WTC11 (cell line): ENCODE measurements at regions not wholly inside any gene's neighbourhood (a gene's known extent, or its start where the extent isn't known, plus 50 kb on each side); places are given as distances from the start of the nearest gene placed in this dataset.

Experiments used
- ATAC-seq: fragments of 200-7000 bp; cut with Tn5 transposase; 2 replicates; pipeline ENCODE4 v1.10.0; 2021; ENCODE audit warnings: mild to moderate bottlenecking, moderate library complexity
- CTCF ChIA-PET: fragments of 300-600 bp; sonication (Branson Sonifier 250); formaldehyde crosslinking; loops from one replicate; lab custom pipeline; 2021; ENCODE audit warnings: antibody characterized with exemption; lab: Charles Lee
- POLR2A ChIA-PET: fragments of 350-600 bp; sonication (Branson Sonifier 250); formaldehyde crosslinking; loops from one replicate; lab custom pipeline; 2021; ENCODE audit warnings: antibody characterized with exemption; lab: Charles Lee
- DNase-seq: peaks from one replicate; pipeline ENCODE4 v3.0.0; 2021; ENCODE audit warnings: low spot score
- H3K27ac Mint-ChIP-seq: 2 replicates; pipeline ENCODE4 v1.8.0; 2021; ENCODE audit warnings: mixed read lengths
- H3K27me3 Mint-ChIP-seq: 2 replicates; pipeline ENCODE4 v1.8.0; 2021; ENCODE audit warnings: low read depth, mild to moderate bottlenecking, moderate library complexity, mixed read lengths
- H3K36me3 Mint-ChIP-seq: 2 replicates; pipeline ENCODE4 v1.8.0; 2021; ENCODE audit warnings: mixed read lengths
- H3K4me1 Mint-ChIP-seq: 2 replicates; pipeline ENCODE4 v1.8.0; 2022; ENCODE audit warnings: mixed read lengths
- H3K4me3 Mint-ChIP-seq: 2 replicates; pipeline ENCODE4 v1.8.0; 2021; ENCODE audit warnings: mild to moderate bottlenecking, moderate library complexity, mixed read lengths
- H3K9me3 Mint-ChIP-seq: 2 replicates; pipeline ENCODE4 v1.8.0; 2021; ENCODE audit warnings: mixed read lengths
- CREB1 ChIP-seq: sonication (generic); formaldehyde crosslinking; IDR thresholded peaks from 2 replicates; pipeline ENCODE4 v1.8.0; 2023; ENCODE audit warnings: mild to moderate bottlenecking, missing genetic modification reagents
- ELF4 ChIP-seq: sonication (generic); formaldehyde crosslinking; IDR thresholded peaks from 2 replicates; pipeline ENCODE4 v1.8.1; 2022; ENCODE audit warnings: low read depth, mild to moderate bottlenecking, moderate library complexity, missing genetic modification reagents
- EMX1 ChIP-seq: fragments of 250-450 bp; sonication (Bioruptor Pico); IDR thresholded peaks from 2 replicates; pipeline ENCODE4 v1.8.0; 2021; ENCODE audit warnings: mild to moderate bottlenecking
- ESRRA ChIP-seq: sonication (generic); formaldehyde crosslinking; IDR thresholded peaks from 2 replicates; pipeline ENCODE4 v1.8.1; 2022; ENCODE audit warnings: mild to moderate bottlenecking, missing genetic modification reagents, borderline replicate concordance
- FOXK1 ChIP-seq: sonication (generic); formaldehyde crosslinking; IDR thresholded peaks from 2 replicates; pipeline ENCODE4 v1.8.0; 2022; ENCODE audit warnings: mild to moderate bottlenecking, moderate library complexity, missing genetic modification reagents
- HMGA2 ChIP-seq: fragments of 250-450 bp; sonication (Bioruptor Pico); IDR thresholded peaks from 2 replicates; pipeline ENCODE4 v1.4.0; 2021; ENCODE audit warnings: mild to moderate bottlenecking, moderate library complexity
- IRF1 ChIP-seq: sonication (generic); formaldehyde crosslinking; IDR thresholded peaks from 2 replicates; pipeline ENCODE4 v1.8.0; 2023; ENCODE audit warnings: missing genetic modification reagents
- JAZF1 ChIP-seq: fragments of 250-450 bp; sonication (Bioruptor Pico); IDR thresholded peaks from 2 replicates; pipeline ENCODE4 v1.9.0; 2021; ENCODE audit warnings: moderate library complexity, mild to moderate bottlenecking, inconsistent platforms
- KAT7 ChIP-seq: sonication (generic); formaldehyde crosslinking; IDR thresholded peaks from 2 replicates; pipeline ENCODE4 v1.8.1; 2023; ENCODE audit warnings: missing genetic modification reagents, mild to moderate bottlenecking, borderline replicate concordance
- MYBL2 ChIP-seq: sonication (generic); formaldehyde crosslinking; IDR thresholded peaks from 2 replicates; pipeline ENCODE4 v1.8.1; 2023; ENCODE audit warnings: mild to moderate bottlenecking, moderate library complexity, missing genetic modification reagents
- NFATC4 ChIP-seq: fragments of 250-450 bp; sonication (Bioruptor Pico); IDR thresholded peaks from 2 replicates; pipeline ENCODE4 v1.9.0; 2021; ENCODE audit warnings: mild to moderate bottlenecking
- NR1H2 ChIP-seq: sonication (generic); formaldehyde crosslinking; IDR thresholded peaks from 2 replicates; pipeline ENCODE4 v1.9.0; 2021; ENCODE audit warnings: mild to moderate bottlenecking, moderate library complexity, missing genetic modification reagents
- OVOL2 ChIP-seq: fragments of 250-450 bp; sonication (Bioruptor Pico); IDR thresholded peaks from 2 replicates; pipeline ENCODE4 v1.9.0; 2021; ENCODE audit warnings: mild to moderate bottlenecking, borderline replicate concordance
- PREB ChIP-seq: sonication (generic); formaldehyde crosslinking; IDR thresholded peaks from 2 replicates; pipeline ENCODE4 v1.8.1; 2022; ENCODE audit warnings: mild to moderate bottlenecking, missing genetic modification reagents, moderate library complexity, borderline replicate concordance
- SMAD3 ChIP-seq: sonication (generic); formaldehyde crosslinking; IDR thresholded peaks from 2 replicates; pipeline ENCODE4 v1.8.0; 2022; ENCODE audit warnings: missing genetic modification reagents, mild to moderate bottlenecking, borderline replicate concordance
- ZNF121 ChIP-seq: sonication (generic); formaldehyde crosslinking; IDR thresholded peaks from 2 replicates; pipeline ENCODE4 v1.8.0; 2023; ENCODE audit warnings: missing genetic modification reagents
- ZNF423 ChIP-seq: fragments of 250-450 bp; sonication (Bioruptor Pico); IDR thresholded peaks from 2 replicates; pipeline ENCODE4 v2.1.2; 2022; ENCODE audit warnings: mild to moderate bottlenecking, moderate library complexity
- ZNF671 ChIP-seq: fragments of 250-450 bp; sonication (Bioruptor Pico); IDR thresholded peaks from 2 replicates; pipeline ENCODE4 v1.8.0; 2021; ENCODE audit warnings: mild to moderate bottlenecking
- TF ChIP-seq, protein P1 (sequence below): sonication (generic); formaldehyde crosslinking; IDR thresholded peaks from 2 replicates; pipeline ENCODE4 v1.8.0; 2022; ENCODE audit warnings: mild to moderate bottlenecking, missing genetic modification reagents
- TF ChIP-seq, protein P2 (sequence below): fragments of 250-450 bp; sonication (Bioruptor Pico); IDR thresholded peaks from 2 replicates; pipeline ENCODE4 v2.1.2; 2022; ENCODE audit warnings: mild to moderate bottlenecking, moderate library complexity
- TF ChIP-seq, protein P3 (sequence below): sonication (generic); formaldehyde crosslinking; IDR thresholded peaks from 2 replicates; pipeline ENCODE4 v1.8.0; 2022; ENCODE audit warnings: missing genetic modification reagents
- TF ChIP-seq, protein P4 (sequence below): sonication (generic); formaldehyde crosslinking; IDR thresholded peaks from 2 replicates; pipeline ENCODE4 v1.8.1; 2023; ENCODE audit warnings: mild to moderate bottlenecking, missing genetic modification reagents
- TF ChIP-seq, protein P5 (sequence below): sonication (generic); formaldehyde crosslinking; IDR thresholded peaks from 2 replicates; pipeline ENCODE4 v1.8.1; 2022; ENCODE audit warnings: missing genetic modification reagents, borderline replicate concordance

GRCh38 chr7:152520861-152521302 is 85.1 kb upstream of the KMT2C start (continued):
- TF ChIP-seq, protein P1, sequence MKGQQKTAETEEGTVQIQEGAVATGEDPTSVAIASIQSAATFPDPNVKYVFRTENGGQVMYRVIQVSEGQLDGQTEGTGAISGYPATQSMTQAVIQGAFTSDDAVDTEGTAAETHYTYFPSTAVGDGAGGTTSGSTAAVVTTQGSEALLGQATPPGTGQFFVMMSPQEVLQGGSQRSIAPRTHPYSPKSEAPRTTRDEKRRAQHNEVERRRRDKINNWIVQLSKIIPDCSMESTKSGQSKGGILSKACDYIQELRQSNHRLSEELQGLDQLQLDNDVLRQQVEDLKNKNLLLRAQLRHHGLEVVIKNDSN = no peak
- TF ChIP-seq MYBL2 (CRISPR knock-in tag) = no peak

- CTCF ChIA-PET = no interaction called here
- Mint-ChIP-seq H3K27ac (no peak overlapping the region), H3K9me3 (peaks cover 37% of the 10 kb centered on the region), H3K36me3 (peaks cover 18% of the 10 kb centered on the region), H3K4me1 (peaks cover 23% of the 10 kb centered on the region), H3K4me3 (no peak overlapping the region), H3K27me3 (peaks cover 2% of the 10 kb centered on the region)
- ATAC-seq (no peak), DNase-seq (no peak)
- POLR2A ChIA-PET = no interaction called here
- TF ChIP-seq KAT7 (CRISPR knock-in tag) = no peak
- TF ChIP-seq ZNF671 = no peak
- TF ChIP-seq PREB (CRISPR knock-in tag) = no peak
- no peak for TF ChIP-seq EMX1 (CRISPR knock-in tag)
- no peak for TF ChIP-seq ESRRA
- no peak for TF ChIP-seq FOXK1 (CRISPR knock-in tag)
- TF ChIP-seq, protein P1 = no peak
- TF ChIP-seq JAZF1 = no peak
- TF ChIP-seq, protein P2, sequence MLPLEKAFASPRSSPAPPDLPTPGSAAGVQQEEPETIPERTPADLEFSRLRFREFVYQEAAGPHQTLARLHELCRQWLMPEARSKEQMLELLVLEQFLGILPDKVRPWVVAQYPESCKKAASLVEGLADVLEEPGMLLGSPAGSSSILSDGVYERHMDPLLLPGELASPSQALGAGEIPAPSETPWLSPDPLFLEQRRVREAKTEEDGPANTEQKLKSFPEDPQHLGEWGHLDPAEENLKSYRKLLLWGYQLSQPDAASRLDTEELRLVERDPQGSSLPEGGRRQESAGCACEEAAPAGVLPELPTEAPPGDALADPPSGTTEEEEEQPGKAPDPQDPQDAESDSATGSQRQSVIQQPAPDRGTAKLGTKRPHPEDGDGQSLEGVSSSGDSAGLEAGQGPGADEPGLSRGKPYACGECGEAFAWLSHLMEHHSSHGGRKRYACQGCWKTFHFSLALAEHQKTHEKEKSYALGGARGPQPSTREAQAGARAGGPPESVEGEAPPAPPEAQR (CRISPR knock-in tag) = no peak
- no peak for TF ChIP-seq NFATC4 (CRISPR knock-in tag)
- TF ChIP-seq HMGA2 (CRISPR knock-in tag) = no peak
- no peak for TF ChIP-seq ZNF423
Measured at GRCh38 chr7:152519290-152519689, 83.5 kb upstream of the KMT2C start.

DNA sequence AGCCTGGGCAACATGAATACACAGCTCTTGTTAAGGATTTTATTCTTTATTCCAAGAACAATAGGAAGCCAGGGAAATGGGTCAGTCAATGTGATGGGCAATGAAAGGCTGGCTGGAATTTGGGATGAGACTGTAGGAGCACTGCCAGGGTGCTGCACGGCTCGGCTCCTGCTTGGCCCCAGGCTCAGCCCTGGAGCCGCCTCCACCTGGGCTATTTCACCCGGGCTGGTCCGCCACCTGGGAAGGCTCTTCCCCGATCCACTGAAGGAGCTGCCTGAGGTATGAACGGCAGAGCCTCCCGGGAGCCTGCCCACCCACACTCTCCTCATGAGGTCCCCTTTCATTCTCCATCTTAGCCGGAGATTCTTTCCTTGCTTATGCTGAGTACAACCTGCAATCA is 80.4 kb upstream of the KMT2C start:
- TF ChIP-seq MYBL2 (CRISPR knock-in tag) = no peak
- TF ChIP-seq CREB1 (CRISPR knock-in tag) = no peak
- TF ChIP-seq, protein P3, sequence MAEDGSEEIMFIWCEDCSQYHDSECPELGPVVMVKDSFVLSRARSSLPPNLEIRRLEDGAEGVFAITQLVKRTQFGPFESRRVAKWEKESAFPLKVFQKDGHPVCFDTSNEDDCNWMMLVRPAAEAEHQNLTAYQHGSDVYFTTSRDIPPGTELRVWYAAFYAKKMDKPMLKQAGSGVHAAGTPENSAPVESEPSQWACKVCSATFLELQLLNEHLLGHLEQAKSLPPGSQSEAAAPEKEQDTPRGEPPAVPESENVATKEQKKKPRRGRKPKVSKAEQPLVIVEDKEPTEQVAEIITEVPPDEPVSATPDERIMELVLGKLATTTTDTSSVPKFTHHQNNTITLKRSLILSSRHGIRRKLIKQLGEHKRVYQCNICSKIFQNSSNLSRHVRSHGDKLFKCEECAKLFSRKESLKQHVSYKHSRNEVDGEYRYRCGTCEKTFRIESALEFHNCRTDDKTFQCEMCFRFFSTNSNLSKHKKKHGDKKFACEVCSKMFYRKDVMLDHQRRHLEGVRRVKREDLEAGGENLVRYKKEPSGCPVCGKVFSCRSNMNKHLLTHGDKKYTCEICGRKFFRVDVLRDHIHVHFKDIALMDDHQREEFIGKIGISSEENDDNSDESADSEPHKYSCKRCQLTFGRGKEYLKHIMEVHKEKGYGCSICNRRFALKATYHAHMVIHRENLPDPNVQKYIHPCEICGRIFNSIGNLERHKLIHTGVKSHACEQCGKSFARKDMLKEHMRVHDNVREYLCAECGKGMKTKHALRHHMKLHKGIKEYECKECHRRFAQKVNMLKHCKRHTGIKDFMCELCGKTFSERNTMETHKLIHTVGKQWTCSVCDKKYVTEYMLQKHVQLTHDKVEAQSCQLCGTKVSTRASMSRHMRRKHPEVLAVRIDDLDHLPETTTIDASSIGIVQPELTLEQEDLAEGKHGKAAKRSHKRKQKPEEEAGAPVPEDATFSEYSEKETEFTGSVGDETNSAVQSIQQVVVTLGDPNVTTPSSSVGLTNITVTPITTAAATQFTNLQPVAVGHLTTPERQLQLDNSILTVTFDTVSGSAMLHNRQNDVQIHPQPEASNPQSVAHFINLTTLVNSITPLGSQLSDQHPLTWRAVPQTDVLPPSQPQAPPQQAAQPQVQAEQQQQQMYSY (CRISPR knock-in tag) = no peak
- TF ChIP-seq, protein P4, sequence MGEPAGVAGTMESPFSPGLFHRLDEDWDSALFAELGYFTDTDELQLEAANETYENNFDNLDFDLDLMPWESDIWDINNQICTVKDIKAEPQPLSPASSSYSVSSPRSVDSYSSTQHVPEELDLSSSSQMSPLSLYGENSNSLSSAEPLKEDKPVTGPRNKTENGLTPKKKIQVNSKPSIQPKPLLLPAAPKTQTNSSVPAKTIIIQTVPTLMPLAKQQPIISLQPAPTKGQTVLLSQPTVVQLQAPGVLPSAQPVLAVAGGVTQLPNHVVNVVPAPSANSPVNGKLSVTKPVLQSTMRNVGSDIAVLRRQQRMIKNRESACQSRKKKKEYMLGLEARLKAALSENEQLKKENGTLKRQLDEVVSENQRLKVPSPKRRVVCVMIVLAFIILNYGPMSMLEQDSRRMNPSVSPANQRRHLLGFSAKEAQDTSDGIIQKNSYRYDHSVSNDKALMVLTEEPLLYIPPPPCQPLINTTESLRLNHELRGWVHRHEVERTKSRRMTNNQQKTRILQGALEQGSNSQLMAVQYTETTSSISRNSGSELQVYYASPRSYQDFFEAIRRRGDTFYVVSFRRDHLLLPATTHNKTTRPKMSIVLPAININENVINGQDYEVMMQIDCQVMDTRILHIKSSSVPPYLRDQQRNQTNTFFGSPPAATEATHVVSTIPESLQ (CRISPR knock-in tag) = no peak
- TF ChIP-seq IRF1 (CRISPR knock-in tag) = no peak
- TF ChIP-seq ZNF121 (CRISPR knock-in tag) = no peak
- no peak for TF ChIP-seq ELF4 (CRISPR knock-in tag)
- no peak for TF ChIP-seq SMAD3 (CRISPR knock-in tag)
- TF ChIP-seq OVOL2 (CRISPR knock-in tag) = no peak
- TF ChIP-seq NR1H2 (CRISPR knock-in tag) = no peak
- TF ChIP-seq, protein P5, sequence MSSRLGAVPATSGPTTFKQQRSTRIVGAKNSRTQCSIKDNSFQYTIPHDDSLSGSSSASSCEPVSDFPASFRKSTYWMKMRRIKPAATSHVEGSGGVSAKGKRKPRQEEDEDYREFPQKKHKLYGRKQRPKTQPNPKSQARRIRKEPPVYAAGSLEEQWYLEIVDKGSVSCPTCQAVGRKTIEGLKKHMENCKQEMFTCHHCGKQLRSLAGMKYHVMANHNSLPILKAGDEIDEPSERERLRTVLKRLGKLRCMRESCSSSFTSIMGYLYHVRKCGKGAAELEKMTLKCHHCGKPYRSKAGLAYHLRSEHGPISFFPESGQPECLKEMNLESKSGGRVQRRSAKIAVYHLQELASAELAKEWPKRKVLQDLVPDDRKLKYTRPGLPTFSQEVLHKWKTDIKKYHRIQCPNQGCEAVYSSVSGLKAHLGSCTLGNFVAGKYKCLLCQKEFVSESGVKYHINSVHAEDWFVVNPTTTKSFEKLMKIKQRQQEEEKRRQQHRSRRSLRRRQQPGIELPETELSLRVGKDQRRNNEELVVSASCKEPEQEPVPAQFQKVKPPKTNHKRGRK (CRISPR knock-in tag) = no peak
- Mint-ChIP-seq H3K9me3 (peaks cover 37% of the 10 kb centered on the region), H3K4me1 (no peaks in the 10 kb centered on the region), H3K27me3 (no peaks in the 10 kb centered on the region), H3K27ac (no peak overlapping the region), H3K36me3 (peaks cover 18% of the 10 kb centered on the region), H3K4me3 (no peak overlapping the region)
- no peak for ATAC-seq
- no peak for DNase-seq
- CTCF ChIA-PET = no interaction called here
- POLR2A ChIA-PET = no interaction called here
